ENCODE measurements at regions not wholly inside any gene's neighbourhood (a gene's known extent, or its start where the extent isn't known, plus 50 kb on each side); places are given as distances from the start of the nearest gene placed in this dataset.

DNA sequence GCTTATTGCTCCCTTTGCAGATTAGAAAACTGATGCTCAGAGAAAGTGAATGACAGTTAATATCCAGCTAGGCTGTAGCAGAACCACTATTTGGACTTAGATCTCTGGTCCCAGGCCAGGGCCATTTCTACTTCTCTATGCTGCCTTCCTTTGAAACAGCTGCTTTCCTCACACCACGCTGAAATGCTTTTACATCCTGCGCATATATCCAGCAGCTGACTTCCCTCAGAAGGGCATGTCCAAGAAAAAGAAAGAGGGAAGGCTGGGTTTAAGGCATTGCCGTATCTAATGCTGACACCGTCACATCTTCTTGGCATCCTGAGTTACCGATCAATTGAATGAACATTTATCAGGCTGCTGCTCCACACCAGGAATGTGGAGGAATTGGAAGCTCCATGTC lies 122.4 kb downstream of the UBE2U start:
- no peaks in the 10 kb centered on the region for H3K4me1 ChIP-seq
- no peak overlapping the region for H3K4me3 ChIP-seq
- H3K27ac ChIP-seq: no peak overlapping the region
- H3K9me3 ChIP-seq: no peaks in the 10 kb centered on the region
- no peaks in the 10 kb centered on the region for H3K36me3 ChIP-seq
- intact Hi-C loops (cut with DNase I; ENCODE audit: low total_unique reads): no loop called here
- no peak for DNase-seq
- TF ChIP-seq, protein P1, sequence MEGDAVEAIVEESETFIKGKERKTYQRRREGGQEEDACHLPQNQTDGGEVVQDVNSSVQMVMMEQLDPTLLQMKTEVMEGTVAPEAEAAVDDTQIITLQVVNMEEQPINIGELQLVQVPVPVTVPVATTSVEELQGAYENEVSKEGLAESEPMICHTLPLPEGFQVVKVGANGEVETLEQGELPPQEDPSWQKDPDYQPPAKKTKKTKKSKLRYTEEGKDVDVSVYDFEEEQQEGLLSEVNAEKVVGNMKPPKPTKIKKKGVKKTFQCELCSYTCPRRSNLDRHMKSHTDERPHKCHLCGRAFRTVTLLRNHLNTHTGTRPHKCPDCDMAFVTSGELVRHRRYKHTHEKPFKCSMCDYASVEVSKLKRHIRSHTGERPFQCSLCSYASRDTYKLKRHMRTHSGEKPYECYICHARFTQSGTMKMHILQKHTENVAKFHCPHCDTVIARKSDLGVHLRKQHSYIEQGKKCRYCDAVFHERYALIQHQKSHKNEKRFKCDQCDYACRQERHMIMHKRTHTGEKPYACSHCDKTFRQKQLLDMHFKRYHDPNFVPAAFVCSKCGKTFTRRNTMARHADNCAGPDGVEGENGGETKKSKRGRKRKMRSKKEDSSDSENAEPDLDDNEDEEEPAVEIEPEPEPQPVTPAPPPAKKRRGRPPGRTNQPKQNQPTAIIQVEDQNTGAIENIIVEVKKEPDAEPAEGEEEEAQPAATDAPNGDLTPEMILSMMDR (IDR thresholded peaks at IDR 0.05): no peak
- no peak for TF ChIP-seq POLR2A (IDR thresholded peaks at IDR 0.05)
- no peaks in the 10 kb centered on the region for H3K27me3 ChIP-seq

DNA sequence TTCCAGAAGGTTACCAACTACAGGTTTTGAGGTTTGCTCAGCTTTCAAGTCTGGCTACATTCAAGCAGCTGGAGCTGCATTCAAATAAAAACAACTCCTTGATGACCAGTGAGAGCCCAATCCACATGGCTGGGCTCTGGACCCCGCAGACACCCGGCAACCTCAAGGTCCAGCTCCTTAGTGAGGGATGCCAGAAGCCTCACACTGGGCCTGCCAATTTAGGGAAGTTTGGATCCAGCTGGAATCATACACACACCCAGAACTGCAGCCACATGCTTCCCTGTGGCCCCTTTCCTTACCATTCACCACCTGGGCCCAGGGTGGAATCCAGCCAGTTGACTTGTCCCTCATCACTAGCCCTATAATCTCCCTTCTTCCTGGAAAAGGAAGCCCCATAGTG lies 123.7 kb downstream of the UBE2U start:
- no peak overlapping the region for H3K27ac ChIP-seq
- no peaks in the 10 kb centered on the region for H3K27me3 ChIP-seq
- intact Hi-C loops (cut with DNase I; ENCODE audit: low total_unique reads): no loop called here
- DNase-seq: no peak
- no peaks in the 10 kb centered on the region for H3K36me3 ChIP-seq
- H3K4me1 ChIP-seq: no peaks in the 10 kb centered on the region
- no peaks in the 10 kb centered on the region for H3K9me3 ChIP-seq
- no peak overlapping the region for H3K4me3 ChIP-seq
- no peak for TF ChIP-seq POLR2A (IDR thresholded peaks at IDR 0.05)
- TF ChIP-seq, protein P1 (IDR thresholded peaks at IDR 0.05): no peak

DNA sequence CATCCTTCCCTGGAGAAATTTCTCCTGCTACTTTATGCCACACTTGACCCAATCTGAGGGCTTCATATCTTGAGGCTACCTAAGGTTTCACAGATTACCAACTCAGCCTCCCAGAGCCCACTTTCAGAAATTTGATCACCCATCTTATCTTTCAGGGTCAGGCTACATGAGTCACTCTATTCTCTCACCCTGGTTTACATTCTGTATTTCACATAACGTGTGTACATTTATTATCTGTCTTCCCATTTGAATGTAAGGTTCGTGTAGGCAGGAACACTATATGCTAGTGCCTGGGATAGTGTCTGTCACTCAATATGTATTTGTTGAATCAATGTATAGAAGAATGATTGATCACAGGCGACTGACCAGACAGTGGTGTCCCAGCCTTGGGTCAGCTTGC lies 124.8 kb downstream of the UBE2U start:
- H3K4me1 ChIP-seq: no peaks in the 10 kb centered on the region
- TF ChIP-seq, protein P1 (IDR thresholded peaks at IDR 0.05): no peak
- no peak for TF ChIP-seq POLR2A (IDR thresholded peaks at IDR 0.05)
- no peaks in the 10 kb centered on the region for H3K9me3 ChIP-seq
- H3K4me3 ChIP-seq: no peak overlapping the region
- intact Hi-C loops (cut with DNase I; ENCODE audit: low total_unique reads): no loop called here
- no peak for DNase-seq
- H3K27me3 ChIP-seq: no peaks in the 10 kb centered on the region
- no peaks in the 10 kb centered on the region for H3K36me3 ChIP-seq
- no peak overlapping the region for H3K27ac ChIP-seq

DNA sequence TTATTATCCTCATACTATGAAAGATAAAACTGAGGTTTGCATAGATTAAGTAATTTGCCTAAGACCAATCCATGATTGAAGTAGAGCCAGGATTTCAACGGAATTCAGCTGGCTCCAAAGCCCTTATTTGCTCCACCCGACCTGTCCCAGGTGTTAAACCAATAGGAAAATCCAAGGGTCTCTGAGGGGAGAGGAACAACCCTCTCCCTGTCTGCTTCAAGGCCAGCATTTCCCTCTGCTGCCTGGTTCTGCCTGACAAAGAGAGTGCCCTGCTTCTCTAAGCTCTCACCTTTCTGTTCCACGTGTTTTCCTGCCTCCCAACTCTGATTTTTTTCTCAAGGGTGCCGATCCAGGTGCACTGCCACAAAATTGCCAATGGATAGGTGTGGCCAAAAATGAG lies 127.4 kb downstream of the UBE2U start:
- no peaks in the 10 kb centered on the region for H3K36me3 ChIP-seq
- intact Hi-C loops (cut with DNase I; ENCODE audit: low total_unique reads): no loop called here
- no peaks in the 10 kb centered on the region for H3K27me3 ChIP-seq
- H3K27ac ChIP-seq: no peak overlapping the region
- no peak overlapping the region for H3K4me3 ChIP-seq
- no peaks in the 10 kb centered on the region for H3K9me3 ChIP-seq
- TF ChIP-seq, protein P1 (IDR thresholded peaks at IDR 0.05): no peak
- no peak for TF ChIP-seq POLR2A (IDR thresholded peaks at IDR 0.05)
- no peaks in the 10 kb centered on the region for H3K4me1 ChIP-seq
- no peak for DNase-seq

DNA sequence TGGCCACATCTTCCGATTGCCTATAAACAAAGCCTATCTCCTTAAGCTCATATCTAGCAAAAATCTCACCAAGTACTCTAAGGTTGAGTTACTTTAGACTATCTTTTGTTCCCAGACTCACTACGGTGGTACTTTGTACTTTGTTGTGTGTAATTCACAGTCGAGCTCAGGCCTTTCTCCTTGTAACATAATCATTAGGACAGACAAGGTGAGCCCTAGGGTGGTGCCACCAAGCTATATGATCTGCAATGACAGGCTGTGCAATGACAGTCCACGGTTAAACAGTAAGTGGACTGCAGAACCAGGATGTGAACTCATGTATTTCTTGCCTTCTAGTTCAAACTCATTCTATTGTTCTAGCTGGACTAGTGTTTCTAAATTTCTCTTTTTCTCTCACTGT lies 132.2 kb downstream of the UBE2U start:
- no peaks in the 10 kb centered on the region for H3K27me3 ChIP-seq
- H3K9me3 ChIP-seq: no peaks in the 10 kb centered on the region
- no peak for DNase-seq
- H3K4me1 ChIP-seq: no peaks in the 10 kb centered on the region
- TF ChIP-seq, protein P1 (IDR thresholded peaks at IDR 0.05): no peak
- TF ChIP-seq POLR2A (IDR thresholded peaks at IDR 0.05): no peak
- no peaks in the 10 kb centered on the region for H3K36me3 ChIP-seq
- intact Hi-C loops (cut with DNase I; ENCODE audit: low total_unique reads): no loop called here
- H3K4me3 ChIP-seq: no peak overlapping the region
- H3K27ac ChIP-seq: no peak overlapping the region

Measured in uterus (tissue), 3 donors.